Fibroblast of lung (primary cell): ENCODE measurements at regions not wholly inside any gene's neighbourhood (a gene's known extent, or its start where the extent isn't known, plus 50 kb on each side); places are given as distances from the start of the nearest gene placed in this dataset.

ENCODE experiments used
- CTCF ChIP-seq, 2 donors: IDR thresholded peaks in 1 of 2; conservative IDR thresholded peaks in 1 of 2; 1 replicate in 1 of 2; 2 replicates in 1 of 2; pipeline ENCODE4 v1.5.1; 2011 to 2012; ENCODE audit warnings: low read length in 2 of 2, control low read depth in 1 of 2, inconsistent platforms in 1 of 2, low read depth in 1 of 2, mild to moderate bottlenecking in 1 of 2
- EZH2 ChIP-seq: IDR thresholded peaks from 2 replicates; pipeline ENCODE4 v1.5.1; 2012; ENCODE audit warnings: low read length, control low read depth, mild to moderate bottlenecking; ENCODE audit errors: missing control alignments

- no peak for TF ChIP-seq CTCF (conservative IDR thresholded peaks at IDR 0.05 in 1 of 2, IDR thresholded peaks at IDR 0.05 in 1 of 2; ENCODE audit: low read depth in 1 of 2, low read length in 2 of 2)
- no peak for TF ChIP-seq EZH2
These were observed 484.3 kb upstream of the SEMA3A start for GRCh38 chr7:84678841-84679240.
